SK-N-SH (cell line): ENCODE measurements at regions not wholly inside any gene's neighbourhood (a gene's known extent, or its start where the extent isn't known, plus 50 kb on each side); places are given as distances from the start of the nearest gene placed in this dataset.

ENCODE experiments used
- CTCF ChIP-seq: fragments of 200-600 bp; sonication (generic); IDR thresholded peaks from 2 replicates; pipeline ENCODE4 v1.6.1; 2017; ENCODE audit warnings: antibody characterized with exemption, mild to moderate bottlenecking, moderate library complexity
- EP300 ChIP-seq, 2 experiments: IDR thresholded peaks; 2 replicates each; pipeline versions ENCODE4 v1.4.0 to v1.6.1; 2012; ENCODE audit warnings: borderline replicate concordance in 1 of 2, low read depth in 1 of 2, low read length in 1 of 2
- POLR2AphosphoS5 ChIP-seq: IDR thresholded peaks from 2 replicates; pipeline ENCODE4 v1.6.1; 2012; ENCODE audit warnings: low read depth, low read length
- TCF12 ChIP-seq: IDR thresholded peaks from 2 replicates; pipeline ENCODE4 v1.4.0; 2012

DNA sequence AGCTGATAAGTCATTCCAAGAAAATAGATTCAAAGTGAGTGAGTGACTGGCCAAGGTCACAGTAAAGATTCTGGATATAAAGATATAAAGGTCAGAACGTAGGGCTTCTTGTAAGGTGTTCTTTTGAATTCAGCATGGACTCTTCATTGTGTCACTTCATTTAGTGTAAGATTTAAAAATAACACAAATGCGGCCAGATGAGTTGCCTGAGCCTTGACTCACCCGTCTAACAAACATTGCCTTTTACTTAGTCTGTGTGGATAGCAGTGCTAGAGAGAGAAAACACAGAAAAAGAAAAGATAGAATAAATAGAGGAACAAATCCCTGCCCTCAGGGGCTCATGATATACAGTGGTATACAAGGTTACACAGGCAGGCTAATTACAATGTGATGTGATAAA lies 223.4 kb downstream of the PLPP3 start:
- TF ChIP-seq TCF12 (no peak), EP300 (IDR thresholded peaks at IDR 0.05; ENCODE audit: borderline replicate concordance in 1 of 2, low read depth in 1 of 2, low read length in 1 of 2) (no peak), POLR2AphosphoS5 (no peak), CTCF (no peak)
